ENCODE measurements at regions not wholly inside any gene's neighbourhood (a gene's known extent, or its start where the extent isn't known, plus 50 kb on each side); places are given as distances from the start of the nearest gene placed in this dataset.
"Not testable (repeated sequence)": the region's sequence is repeated elsewhere in the genome, so short reads cannot be mapped to it uniquely, and the experiment has no call there.

- not testable (repeated sequence) for DNase-seq (ENCODE audit: low read depth in 1 of 2, low spot score in 2 of 2); H3K56ac ChIP-seq (replicated peaks; ENCODE audit: insufficient read length, low read depth, low read length); H3K36me3 ChIP-seq (ENCODE audit: control insufficient read depth in 2 of 4, insufficient read depth in 4 of 4, low read length in 3 of 4)
Measured at GRCh38 chr3:21194036-21194435, 557.0 kb downstream of the ZNF385D start.

More at GRCh38 chr3:21194036-21194435, 557.0 kb downstream of the ZNF385D start:
- H3K79me1 ChIP-seq (ENCODE audit: low read depth, low read length); CTCF ChIA-PET (ENCODE audit: partially characterized antibody); H3K79me2 ChIP-seq (ENCODE audit: control insufficient read depth in 1 of 2, insufficient read depth in 2 of 2, low read length in 2 of 2); H3K4ac ChIP-seq (replicated peaks; ENCODE audit: insufficient read length, low read depth, low read length); H3K9me3 ChIP-seq (ENCODE audit: insufficient read depth in 2 of 2, low read depth in 1 of 2, low read length in 1 of 2); H3K18ac ChIP-seq (ENCODE audit: extremely low read depth, low read length); H4K20me1 ChIP-seq (replicated peaks in 1 of 2; ENCODE audit: control insufficient read depth in 1 of 2, insufficient read depth in 2 of 2, low read length in 2 of 2); H2BK12ac ChIP-seq (ENCODE audit: low read depth, low read length); H4K8ac ChIP-seq (ENCODE audit: extremely low read depth, insufficient read depth, low read length); H2BK5ac ChIP-seq (ENCODE audit: low read depth, low read length); H3K4me1 ChIP-seq (replicated peaks in 1 of 4; ENCODE audit: control insufficient read depth in 3 of 4, insufficient read depth in 4 of 4, low read length in 3 of 4); H3K4me3 ChIP-seq (ENCODE audit: extremely low read depth in 1 of 4, insufficient read depth in 2 of 4, low read depth in 3 of 4, low read length in 4 of 4); H2BK120ac ChIP-seq (replicated peaks; ENCODE audit: low read depth, low read length); H2AK5ac ChIP-seq (ENCODE audit: low read depth, low read length); H3K27me3 ChIP-seq (replicated peaks in 1 of 4; ENCODE audit: control insufficient read depth in 3 of 4, extremely low read depth in 1 of 4, insufficient read depth in 3 of 4, low read length in 3 of 4); H3K23me2 ChIP-seq (ENCODE audit: low read depth, low read length); H3K4me2 ChIP-seq (ENCODE audit: insufficient read depth in 1 of 2, low read depth in 2 of 2, low read length in 2 of 2); H2AFZ ChIP-seq (ENCODE audit: low read length); H3K14ac ChIP-seq (ENCODE audit: insufficient read length); H2BK20ac ChIP-seq (ENCODE audit: low read length); H3K23ac ChIP-seq (ENCODE audit: insufficient read length); H2BK15ac ChIP-seq (ENCODE audit: low read length); H4K91ac ChIP-seq (replicated peaks; ENCODE audit: insufficient read length, low read length); H4K5ac ChIP-seq (ENCODE audit: insufficient read length, low read depth, low read length); FAIRE-seq; H3K9ac ChIP-seq (replicated peaks in 1 of 4; ENCODE audit: extremely low read depth in 1 of 4, low read depth in 3 of 4, low read length in 3 of 4); H3K27ac ChIP-seq (ENCODE audit: low read depth, low read length): not testable (repeated sequence)
- 96% methylated on average over 2 of the region's 2 CpGs; no CpG with 5 or more reads in 1 of the 2 experiments for WGBS, 2 experiments (ENCODE audit: extremely low coverage in 1 of 2, insufficient coverage in 1 of 2, insufficient read length in 1 of 2, insufficient replicate concordance in 2 of 2, low coverage in 1 of 2, low lambda C conversion rate in 2 of 2, missing lambda C conversion rate in 1 of 2)
- POLR2A ChIA-PET (ENCODE audit: partially characterized antibody), result interaction anchor here (0.6 kb wide), 1 partner anchor 230 kb away, joined by 3 read pairs; no protein-coding TSS in a partner anchor
